AML-193 (cell line): ENCODE measurements at regions not wholly inside any gene's neighbourhood (a gene's known extent, or its start where the extent isn't known, plus 50 kb on each side); places are given as distances from the start of the nearest gene placed in this dataset.
A peak's percentile ranks its signal among the peaks of the same experiment; 100 is the strongest.

Source experiments
- DNase-seq, 2 experiments: peaks; one replicate each; lab custom pipeline; 2025; lab: John Stamatoyannopoulos, UW

- DNase-seq = no peak
These were observed 1785.1 kb downstream of the MAT2B start for GRCh38 chr5:165290535-165290934.

GRCh38 chr5:165296401-165297130 is 1791.1 kb downstream of the MAT2B start:
- peak in 1 of 2 experiments; percentile 36 for DNase-seq

GRCh38 chr5:165304193-165304827 is 1798.9 kb downstream of the MAT2B start:
- no peak for DNase-seq

GRCh38 chr5:165305596-165305995 is 1800.2 kb downstream of the MAT2B start:
- DNase-seq = no peak

- no peak for DNase-seq
These were observed 1804.0 kb downstream of the MAT2B start for GRCh38 chr5:165309446-165309845.

GRCh38 chr5:165310031-165310430 is 1804.6 kb downstream of the MAT2B start:
- no peak for DNase-seq

- DNase-seq = no peak
These were observed 1816.5 kb downstream of the MAT2B start for GRCh38 chr5:165321912-165322311.

- no peak for DNase-seq
These were observed 1819.8 kb downstream of the MAT2B start for GRCh38 chr5:165325221-165325620.

GRCh38 chr5:165327631-165328030 is 1822.2 kb downstream of the MAT2B start:
- DNase-seq = no peak

GRCh38 chr5:165328846-165329245 is 1823.4 kb downstream of the MAT2B start:
- DNase-seq = no peak

GRCh38 chr5:165333623-165334022 is 1828.2 kb downstream of the MAT2B start:
- DNase-seq = peak; percentile 38 to 42

- peak in 1 of 2 experiments; percentile 4 for DNase-seq
These were observed 1828.8 kb downstream of the MAT2B start for GRCh38 chr5:165334201-165334600.

- peak; percentile 13 to 25 for DNase-seq
These were observed 1844.3 kb downstream of the MAT2B start for GRCh38 chr5:165349735-165350134.

- no peak for DNase-seq
These were observed 1845.9 kb downstream of the MAT2B start for GRCh38 chr5:165351342-165351741.

GRCh38 chr5:165360366-165360765 is 1854.9 kb downstream of the MAT2B start:
- DNase-seq = no peak

- no peak for DNase-seq
These were observed 1855.5 kb downstream of the MAT2B start for GRCh38 chr5:165360784-165361542.

- DNase-seq = no peak
These were observed 1864.8 kb downstream of the MAT2B start for GRCh38 chr5:165370233-165370632.

- no peak for DNase-seq
These were observed 1865.4 kb downstream of the MAT2B start for GRCh38 chr5:165370794-165371193.

GRCh38 chr5:165375201-165375600 is 1869.8 kb downstream of the MAT2B start:
- DNase-seq = no peak

- DNase-seq = peak; percentile 71 to 81
These were observed 1888.4 kb downstream of the MAT2B start for GRCh38 chr5:165393839-165394238.

GRCh38 chr5:165397516-165397915 is 1892.1 kb downstream of the MAT2B start:
- no peak for DNase-seq

GRCh38 chr5:165400086-165400485 is 1894.7 kb downstream of the MAT2B start:
- no peak for DNase-seq

- no peak for DNase-seq
These were observed 1899.5 kb downstream of the MAT2B start for GRCh38 chr5:165404917-165405316.
